HG02870 (cell line): ENCODE measurements at regions not wholly inside any gene's neighbourhood (a gene's known extent, or its start where the extent isn't known, plus 50 kb on each side); places are given as distances from the start of the nearest gene placed in this dataset.
"Not testable (repeated sequence)": the region's sequence is repeated elsewhere in the genome, so short reads cannot be mapped to it uniquely, and the experiment has no call there.

Source experiments
- ATAC-seq: cut with Tn5 transposase; IDR thresholded peaks from one replicate; pipeline ENCODE4 v1.9.1; 2021; ENCODE audit warnings: mild to moderate bottlenecking, moderate library complexity; ENCODE audit not compliant: unreplicated experiment

DNA sequence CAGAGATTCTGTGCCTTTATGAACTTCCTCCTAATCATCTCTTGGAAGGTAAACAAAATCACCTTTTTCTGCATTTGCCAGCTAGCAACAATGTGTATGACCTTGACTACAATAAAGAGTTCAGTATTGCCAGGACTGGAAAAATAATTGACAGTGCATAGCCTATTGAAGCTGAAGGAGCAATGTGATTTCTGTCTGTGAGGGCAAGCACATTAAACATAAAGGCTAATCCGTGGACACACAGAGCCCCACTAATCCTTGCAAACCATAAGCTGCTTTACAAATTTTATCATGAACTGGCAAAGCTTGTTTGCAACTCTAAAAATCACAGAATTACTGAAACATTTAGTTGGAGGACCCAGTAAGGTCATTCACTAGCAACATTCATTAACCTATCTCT, 563.8 kb downstream of the PYDC2 start:
- ATAC-seq = no peak

DNA sequence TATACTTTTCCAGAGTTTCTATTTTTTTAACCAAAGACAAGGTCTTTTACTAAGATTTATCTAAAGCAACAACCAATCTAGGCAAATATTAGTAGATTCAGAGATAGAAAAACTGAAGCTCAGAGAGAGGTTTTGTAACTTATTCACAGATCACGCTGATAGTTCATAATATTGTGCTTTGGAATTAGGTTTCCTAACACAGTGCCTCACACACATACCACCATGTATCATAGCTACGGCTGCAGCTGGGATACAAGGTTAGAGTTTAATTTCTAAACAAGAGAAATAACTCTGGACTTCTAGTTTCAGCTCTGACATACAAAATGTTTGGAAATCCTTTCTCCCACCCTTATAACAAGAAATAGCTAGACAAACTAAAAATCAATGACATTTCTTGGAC, 565.7 kb downstream of the PYDC2 start:
- no peak for ATAC-seq

DNA sequence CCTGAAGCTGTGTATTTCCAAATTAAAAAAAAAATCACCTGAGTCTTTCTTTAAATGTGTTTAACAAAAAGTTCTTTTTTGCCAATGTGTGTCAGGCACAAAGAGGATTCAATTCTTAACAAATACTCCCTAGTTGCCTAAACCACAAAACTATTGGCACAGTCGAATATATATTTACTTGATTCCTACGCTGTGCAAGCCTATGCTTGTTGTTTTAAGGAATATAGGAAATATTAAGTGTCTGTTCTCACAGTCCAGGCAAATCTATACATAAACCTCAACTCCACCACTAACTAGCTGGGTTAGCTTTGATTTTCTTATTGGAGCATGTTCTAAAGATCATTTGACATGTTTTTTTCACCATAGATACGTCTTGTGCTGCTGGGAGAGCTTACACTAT, 571.0 kb downstream of the PYDC2 start:
- no peak for ATAC-seq

DNA sequence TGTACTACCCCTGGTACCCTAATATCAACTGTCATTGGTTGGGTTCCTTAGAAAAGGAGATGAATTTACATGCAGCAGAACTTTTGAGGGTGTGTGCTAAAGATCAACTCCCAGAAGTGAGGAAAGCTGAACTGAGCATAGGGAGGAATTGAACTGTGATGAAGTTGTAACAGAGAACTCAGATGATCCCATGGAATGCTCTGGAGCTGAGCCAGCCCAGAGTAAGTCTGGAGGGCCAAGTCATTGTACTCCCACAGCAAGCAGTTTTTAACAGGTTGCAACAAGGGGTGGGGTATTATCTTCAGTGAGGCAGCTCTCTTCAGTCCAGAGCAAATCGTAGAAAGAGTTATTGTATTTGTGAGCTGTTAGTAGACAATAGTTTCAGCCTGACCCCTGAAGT, 572.3 kb downstream of the PYDC2 start:
- ATAC-seq = no peak

DNA sequence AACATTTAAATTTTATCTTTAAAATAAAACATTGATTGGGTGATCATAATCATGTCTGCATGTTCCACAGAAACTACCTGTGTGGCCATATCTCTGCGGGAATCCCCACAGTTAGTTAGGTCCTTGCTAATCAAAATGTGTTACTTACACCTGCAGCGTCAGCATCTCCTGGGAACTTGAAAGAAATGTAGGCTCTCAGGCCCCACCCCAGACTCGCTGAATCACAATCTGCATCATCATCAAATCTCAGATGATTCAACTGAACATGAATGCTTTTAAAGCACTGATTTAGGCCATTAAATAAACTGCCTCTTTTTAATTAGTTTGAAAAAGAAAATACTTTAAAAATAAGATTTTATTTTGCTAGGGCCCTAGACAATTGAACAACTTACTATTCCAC, 577.8 kb downstream of the PYDC2 start:
- no peak for ATAC-seq

DNA sequence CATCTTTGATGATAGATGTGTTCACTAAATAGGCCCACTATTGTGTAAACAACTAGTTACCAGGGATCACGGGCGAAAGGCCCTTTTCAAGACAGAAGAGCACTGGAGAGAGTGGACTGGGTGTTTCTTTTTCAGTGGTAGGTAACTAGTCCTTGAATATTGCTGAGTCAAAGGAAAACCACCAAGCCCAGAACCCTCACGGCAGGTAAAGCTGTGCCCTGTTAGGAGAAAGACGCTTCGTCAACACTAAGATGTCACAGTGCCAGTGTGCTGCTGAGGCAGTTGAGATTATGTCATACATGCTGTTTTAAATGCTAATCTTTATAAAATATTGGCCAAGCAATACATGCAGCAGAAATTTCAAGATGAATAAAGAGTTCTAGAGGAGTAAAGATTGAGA, 578.6 kb downstream of the PYDC2 start:
- ATAC-seq = no peak

DNA sequence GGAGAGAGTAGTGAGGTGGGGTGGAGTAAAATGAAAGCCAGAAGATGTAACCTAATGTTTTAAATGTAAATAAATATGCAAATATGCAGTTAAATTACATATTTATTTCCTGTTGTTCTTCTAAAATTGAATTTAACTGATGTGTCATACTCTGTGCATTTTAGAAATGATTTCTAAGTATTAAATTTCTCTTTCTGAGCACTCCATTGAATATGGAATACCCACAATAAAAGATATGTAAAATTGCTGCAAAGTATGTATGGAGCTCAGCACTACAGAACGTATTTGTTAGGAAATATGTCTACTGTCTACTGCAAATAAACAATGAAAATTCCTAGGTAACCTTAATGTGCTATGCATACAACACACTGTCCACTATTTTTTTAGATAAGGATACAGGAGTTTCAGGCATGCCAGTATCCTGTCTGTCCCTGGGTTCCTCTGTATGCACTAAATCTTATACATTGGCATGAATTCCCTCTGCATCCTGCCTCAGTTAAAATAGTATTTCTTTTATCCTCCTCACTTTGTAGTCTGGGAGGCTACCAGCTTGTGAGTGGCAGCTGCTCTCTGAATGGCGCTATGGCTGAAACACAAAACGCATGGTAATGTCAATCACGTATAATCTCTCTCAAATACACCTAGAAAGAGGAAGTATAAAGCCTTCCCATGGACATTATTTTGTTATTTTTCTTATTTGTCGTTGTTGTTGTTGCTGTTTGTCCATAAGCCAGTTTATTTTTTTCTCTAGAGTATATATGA, 579.5 kb downstream of the PYDC2 start:
- no peak for ATAC-seq

DNA sequence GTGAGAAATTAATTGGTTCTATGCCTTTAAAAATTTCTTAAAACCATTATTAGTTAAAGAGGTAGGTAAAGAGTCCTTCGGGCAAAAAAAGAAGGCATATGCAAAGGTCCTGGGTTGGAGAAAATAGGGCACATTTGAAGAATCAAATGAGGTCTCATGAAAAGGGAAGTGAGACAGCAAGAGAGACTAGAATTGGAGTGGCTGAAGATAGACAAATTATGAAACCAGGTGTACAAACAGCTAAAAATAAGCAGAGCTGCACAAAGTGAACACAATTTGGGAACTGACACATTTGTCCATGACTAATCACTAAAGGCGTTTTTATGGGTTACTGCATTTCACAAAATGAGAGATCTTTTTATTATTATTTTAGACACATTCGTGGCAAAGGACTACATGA, 581.2 kb downstream of the PYDC2 start:
- ATAC-seq = peak; percentile 98

DNA sequence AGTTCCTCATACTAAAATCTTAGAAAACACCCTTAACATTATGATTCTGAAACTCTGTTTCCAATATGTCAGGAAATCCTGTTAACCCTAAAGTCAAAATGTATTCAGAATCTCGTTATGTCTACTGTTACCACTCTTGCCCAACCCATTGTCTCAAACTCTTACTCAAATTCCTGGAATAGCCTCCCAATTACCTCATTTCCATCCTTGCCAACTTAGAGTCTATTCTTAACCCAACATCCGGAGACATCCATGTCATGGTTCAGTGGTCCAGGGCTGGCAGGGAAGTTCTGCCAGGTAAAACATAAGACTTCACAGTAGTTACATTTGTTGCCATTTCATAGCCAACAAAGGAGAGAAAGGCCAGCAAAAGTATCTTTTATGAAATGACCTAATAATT, 593.9 kb downstream of the PYDC2 start:
- ATAC-seq = no peak

DNA sequence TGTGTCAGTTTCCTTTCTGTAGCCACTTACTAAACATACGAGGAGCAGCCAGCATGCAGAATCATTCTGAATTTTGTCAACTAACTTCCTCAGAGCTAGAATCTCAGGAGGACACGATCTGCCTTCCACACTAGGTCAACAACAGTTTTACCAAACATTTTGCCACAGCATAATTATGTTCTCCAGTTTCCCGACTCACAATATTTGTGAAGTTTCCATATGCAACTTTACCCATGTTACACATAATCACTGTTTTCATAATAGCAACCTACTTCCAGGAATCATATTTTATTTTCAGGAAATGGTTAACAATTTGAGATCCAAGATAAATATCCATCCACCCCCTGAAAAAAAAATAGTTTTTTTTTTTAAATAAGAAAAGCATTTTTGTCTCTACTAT, 595.0 kb downstream of the PYDC2 start:
- no peak for ATAC-seq

DNA sequence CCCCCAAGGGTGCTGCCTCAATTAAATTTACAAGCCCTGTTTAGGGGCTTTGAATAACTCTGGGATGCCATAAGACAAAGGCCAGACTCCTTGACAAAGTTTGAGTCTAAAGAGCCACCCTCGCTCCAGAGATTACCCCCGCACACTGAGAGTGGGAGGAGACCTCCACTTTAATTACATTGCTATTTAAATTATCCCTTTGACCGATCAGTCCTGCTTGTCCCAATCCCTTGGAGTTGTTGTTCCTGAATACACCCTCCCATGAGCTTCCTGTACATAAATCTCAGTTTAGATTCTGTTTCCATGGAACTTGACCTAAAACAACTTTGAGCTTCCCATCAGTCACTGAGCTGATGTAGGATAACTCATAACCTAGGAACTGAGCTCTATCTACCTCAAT, 596.3 kb downstream of the PYDC2 start:
- ATAC-seq = no peak

DNA sequence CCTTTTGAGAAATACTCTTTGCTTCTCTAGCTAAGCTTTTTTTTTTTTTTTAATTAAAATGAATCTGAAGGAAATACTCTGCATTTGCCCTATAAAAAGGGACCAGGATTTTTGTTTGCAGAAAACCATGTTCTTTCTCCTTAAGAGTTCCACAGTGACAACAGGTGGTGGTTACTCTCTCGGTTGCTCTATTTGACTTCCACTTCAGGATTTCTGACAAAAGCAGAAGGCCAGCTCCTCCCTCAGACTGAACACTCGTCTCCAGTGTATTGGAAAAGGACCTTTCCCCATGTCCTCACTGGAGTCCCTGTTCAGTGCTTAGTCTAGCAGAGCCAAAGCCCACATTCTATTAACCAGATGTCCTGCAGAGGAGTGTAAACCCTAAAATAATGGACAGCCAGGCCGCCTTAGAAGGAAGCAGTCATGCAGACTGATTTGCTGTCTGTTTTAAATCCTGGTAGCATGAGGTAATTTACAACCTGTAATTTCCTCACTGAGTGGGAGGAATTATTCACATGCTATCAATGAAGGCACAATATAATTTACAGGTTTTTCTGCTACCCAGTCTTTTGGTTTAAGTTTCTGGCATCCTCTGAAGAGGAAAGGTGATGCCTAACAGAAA, 599.3 kb downstream of the PYDC2 start:
- no peak for ATAC-seq

DNA sequence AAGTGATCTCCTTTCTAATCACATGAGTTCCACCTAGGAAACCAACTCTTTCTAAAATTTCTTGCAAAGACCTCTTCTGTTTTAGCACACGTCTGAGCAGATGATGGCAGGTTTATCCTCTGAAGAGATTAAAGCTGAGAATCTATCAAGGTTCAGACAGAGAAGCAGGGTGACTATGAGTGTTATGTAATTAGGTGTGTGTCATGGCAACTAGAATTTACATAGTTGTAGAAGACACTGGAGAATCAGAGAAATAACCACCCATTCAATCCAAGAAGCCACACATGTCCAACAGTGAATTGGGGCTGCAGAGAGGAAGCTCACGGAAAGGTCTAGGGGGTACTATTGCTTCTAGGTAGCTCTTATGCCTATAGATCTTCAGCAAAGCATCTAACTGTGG, 600.5 kb downstream of the PYDC2 start:
- no peak for ATAC-seq

DNA sequence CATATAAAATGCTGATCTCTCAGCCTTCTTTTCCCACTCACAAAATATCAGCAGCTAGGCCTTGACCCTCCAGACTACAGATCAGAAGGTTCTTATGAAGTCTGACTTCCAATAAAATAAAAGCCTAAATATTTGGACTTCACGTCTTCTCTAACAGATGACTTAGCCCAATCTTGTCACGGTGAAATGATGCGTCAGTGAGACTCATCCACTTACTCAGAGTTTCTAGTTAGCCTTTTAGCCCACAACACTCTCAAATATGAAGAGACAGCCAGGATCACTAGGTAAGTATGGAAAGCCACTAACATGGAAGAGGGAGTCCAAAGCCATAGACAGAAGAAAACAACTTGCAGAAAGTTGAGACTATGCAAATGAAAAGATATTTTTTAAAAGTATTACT, 601.2 kb downstream of the PYDC2 start:
- ATAC-seq = no peak

DNA sequence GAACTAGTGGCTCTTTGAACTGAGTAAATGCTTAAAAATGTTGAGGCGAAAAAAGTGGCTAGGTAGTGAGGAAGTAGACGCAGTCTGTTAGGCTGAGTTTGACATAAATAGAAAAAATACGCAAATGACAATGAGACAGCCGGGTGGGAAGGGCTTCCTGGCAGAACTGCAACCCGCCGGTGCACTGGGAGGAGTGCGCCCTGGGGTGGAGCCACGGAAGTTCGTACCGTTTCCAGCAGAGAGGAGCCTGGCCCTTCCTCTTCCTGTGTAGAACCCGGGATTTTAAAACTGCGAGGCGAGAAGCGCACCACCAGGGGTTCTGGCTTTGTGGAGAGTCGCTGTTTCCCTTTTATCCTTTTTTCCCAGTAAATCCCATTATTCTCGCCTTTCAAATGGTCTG, 602.6 kb downstream of the PYDC2 start:
- peak; percentile 54 for ATAC-seq

DNA sequence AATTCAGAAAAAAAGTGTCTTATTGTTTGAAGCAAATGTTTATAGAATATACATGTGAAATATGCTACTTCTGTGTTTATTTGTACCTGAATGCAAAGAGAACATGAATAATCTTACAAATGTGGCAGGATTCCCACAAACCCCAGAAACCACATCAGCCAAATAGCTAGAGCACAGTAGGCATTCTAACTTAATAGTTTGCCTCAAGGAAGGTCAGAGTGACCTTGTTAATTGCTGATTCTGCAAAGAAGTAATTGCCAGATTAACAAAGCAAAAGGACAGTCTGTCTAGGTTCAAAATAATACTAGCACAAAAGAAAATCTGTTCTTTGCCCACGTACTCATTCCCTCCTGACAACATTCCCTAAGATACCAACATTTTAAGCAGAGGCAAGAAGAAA, 604.0 kb downstream of the PYDC2 start:
- ATAC-seq = no peak

DNA sequence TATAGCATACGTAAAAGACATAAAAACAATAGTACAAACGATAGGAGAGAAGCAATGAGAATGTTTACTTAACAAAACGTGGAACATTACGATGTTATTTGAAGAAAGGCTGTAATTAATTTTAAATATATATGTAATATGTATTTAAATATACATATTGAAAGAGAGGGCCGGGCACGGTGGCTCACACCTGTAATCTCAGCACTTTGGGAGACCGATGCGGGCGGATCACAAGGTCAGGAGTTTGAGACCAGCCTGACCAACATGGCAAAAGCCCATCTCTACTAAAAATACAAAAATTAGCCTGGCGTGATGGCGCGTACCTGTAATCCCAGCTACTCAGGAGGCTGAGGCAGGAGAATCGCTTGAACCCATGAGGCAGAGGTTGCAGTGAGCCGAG, 605.3 kb downstream of the PYDC2 start:
- not testable (repeated sequence) for ATAC-seq

DNA sequence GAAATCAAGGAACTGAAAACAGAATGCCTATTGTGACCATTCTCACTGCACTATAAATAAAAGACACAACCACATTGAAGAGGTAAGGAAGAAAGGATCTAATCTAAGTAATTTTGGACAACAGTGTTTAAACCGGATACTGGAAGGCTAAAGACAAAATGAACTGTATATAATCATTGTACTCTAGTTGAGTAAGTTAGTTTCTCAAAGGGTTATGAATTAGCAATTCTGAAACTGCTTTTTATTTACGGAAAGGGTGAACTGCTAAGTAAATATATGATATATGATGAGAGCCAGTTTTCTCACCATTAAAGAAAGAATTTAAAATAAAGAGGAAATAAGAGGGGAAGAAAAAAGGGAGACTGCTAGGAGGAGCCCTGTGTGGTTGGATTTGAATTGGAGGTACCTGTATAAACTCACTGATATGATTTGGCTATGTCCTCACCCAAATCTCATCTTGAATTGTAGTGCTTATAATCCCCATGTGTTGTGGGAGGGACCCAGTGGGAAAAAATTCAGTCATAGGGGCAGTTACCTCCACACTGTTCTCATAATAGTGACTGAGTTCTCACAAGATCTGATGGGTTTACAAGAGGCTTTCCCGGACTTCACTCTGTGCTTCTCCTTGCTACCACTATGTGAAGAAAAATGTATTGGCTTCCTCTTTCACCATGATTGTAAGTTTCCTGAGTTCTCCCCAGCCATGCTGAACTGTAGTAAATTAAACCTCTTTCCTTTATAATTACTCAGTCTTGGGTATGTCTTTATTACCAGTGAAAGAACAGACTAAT, 607.7 kb downstream of the PYDC2 start:
- ATAC-seq = peak; percentile 81

DNA sequence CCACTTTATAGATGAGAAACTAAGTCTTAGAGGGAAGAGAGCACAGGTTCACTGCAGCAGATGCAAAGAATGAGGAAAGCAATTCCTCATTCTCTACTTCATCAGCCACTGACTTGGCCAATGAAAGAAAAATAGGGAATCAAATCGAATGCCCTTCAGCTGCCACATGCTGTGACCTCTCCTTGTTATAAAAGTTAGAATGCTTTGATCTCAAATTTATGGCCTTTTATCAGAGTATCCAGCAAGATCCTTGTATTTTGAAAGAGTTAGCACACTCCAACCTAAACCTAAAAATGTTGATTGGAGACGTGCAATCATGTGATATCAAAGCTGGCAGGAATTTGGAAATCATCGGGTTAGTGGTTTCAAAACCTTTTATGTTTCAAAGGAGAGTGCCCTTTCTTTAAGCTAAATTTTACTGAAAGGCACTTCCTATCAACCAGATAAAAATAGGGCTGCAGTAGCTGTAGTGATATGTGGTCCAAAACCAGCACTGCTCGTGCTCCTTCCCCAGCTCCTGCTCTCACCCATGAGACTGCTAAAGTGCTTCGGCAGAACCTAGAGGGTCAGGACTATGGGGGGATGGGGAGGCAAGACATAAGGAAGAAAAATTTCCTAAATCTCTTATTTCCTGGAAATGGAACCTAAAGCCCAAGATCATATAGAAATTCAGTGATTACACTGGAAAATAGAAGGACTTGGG, 617.0 kb downstream of the PYDC2 start:
- ATAC-seq = no peak

DNA sequence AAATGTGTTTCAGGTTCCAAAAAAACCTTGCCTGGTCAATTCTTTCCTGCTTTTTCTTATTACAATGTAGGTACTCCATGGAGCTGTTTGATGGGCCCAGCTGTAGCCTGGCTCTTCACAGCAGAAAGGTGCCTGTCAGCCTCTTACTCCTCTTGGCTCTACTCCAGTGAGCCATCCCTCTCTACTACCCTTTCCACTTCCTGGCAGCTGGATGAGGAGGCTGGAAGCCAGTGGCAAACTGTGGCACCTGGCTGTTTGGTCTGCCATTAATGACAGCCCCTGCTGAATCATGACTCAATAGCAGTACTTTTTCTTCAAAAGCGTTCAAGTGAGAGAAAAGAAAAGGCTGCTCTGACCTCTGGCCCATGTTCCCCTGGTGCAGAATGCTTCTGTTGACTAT, 618.1 kb downstream of the PYDC2 start:
- no peak for ATAC-seq

DNA sequence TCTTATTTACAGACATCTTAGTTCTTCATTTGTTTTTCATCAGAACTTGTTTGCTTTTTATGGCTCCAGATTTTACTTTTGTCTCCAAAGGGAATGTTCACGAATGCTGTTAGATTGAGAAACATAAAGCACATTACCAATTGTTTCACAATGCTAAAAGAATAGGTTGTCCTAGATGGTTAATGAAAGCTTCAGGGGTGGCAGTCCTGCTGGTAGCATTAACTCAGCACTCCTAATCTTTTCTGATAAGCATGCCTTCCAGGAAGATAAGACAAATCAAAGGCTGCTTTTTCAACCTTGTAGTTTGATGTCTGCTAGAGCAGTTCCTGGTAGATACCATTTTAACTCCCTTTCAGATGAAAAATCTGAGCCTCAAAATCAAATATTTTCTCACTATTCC, 619.4 kb downstream of the PYDC2 start:
- ATAC-seq = no peak
